Breast epithelium (tissue), 3 donors: ENCODE measurements at regions not wholly inside any gene's neighbourhood (a gene's known extent, or its start where the extent isn't known, plus 50 kb on each side); places are given as distances from the start of the nearest gene placed in this dataset.

Experiments
- CTCF ChIP-seq, 3 donors: fragments of 450-650 bp; IDR thresholded peaks; one replicate each; pipeline ENCODE4 v1.5.1; 2016 to 2017; ENCODE audit warnings: antibody characterized with exemption in 3 of 3, mild to moderate bottlenecking in 3 of 3, moderate library complexity in 3 of 3
- POLR2A ChIP-seq: fragments of 450-650 bp; IDR thresholded peaks from one replicate; pipeline ENCODE4 v1.6.1; 2016; ENCODE audit warnings: antibody characterized with exemption, mild to moderate bottlenecking, moderate library complexity
- POLR2AphosphoS5 ChIP-seq, 3 donors: sonication (generic); formaldehyde crosslinking; IDR thresholded peaks; one replicate each; pipeline ENCODE4 v1.6.1; 2017; ENCODE audit warnings: antibody characterized with exemption in 3 of 3

GRCh38 chr1:59045636-59046035 is 251.3 kb upstream of the FGGY start:
- TF ChIP-seq CTCF (IDR thresholded peaks at IDR 0.05): no peak
- TF ChIP-seq POLR2A: no peak
- no peak for TF ChIP-seq POLR2AphosphoS5 (IDR thresholded peaks at IDR 0.05)
